ENCODE measurements at regions not wholly inside any gene's neighbourhood (a gene's known extent, or its start where the extent isn't known, plus 50 kb on each side); places are given as distances from the start of the nearest gene placed in this dataset.

DNA sequence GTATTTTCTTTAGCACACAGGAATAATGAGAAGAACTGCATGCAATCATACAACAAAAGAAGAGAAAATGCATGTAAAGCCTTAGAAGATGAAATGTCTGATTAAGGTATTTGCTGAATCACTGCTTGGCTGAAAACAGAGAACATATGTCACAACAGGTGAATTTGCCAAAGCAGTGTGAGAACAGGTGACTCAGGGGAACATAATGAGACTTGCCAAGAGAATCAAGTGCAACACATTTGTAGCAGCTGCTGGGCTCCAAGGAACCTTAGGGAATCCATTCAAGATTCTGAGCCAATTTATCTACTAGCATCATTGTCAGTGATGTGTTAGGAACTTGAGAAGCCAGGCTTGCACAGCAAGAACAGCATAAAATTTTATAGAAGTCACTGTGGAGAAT is 273.1 kb downstream of the PCDH20 start:
- H4K91ac ChIP-seq (replicated peaks; ENCODE audit: insufficient read length, low read length): no peak overlapping the region
- no peak overlapping the region for H2BK5ac ChIP-seq (ENCODE audit: low read depth, low read length)
- H3K79me1 ChIP-seq (ENCODE audit: low read depth, low read length): no peaks in the 10 kb centered on the region
- H3K9me3 ChIP-seq (ENCODE audit: insufficient read depth in 2 of 2, low read depth in 1 of 2, low read length in 1 of 2): no peaks in the 10 kb centered on the region; a peak in 1 of 4 replicates
- H3K79me2 ChIP-seq (ENCODE audit: control insufficient read depth in 1 of 2, insufficient read depth in 2 of 2, low read length in 2 of 2): no peaks in the 10 kb centered on the region
- no peaks in the 10 kb centered on the region for H4K20me1 ChIP-seq (replicated peaks in 1 of 2; ENCODE audit: control insufficient read depth in 1 of 2, insufficient read depth in 2 of 2, low read length in 2 of 2)
- DNase-seq (ENCODE audit: low read depth in 1 of 2, low spot score in 2 of 2) (no peak), FAIRE-seq (no peak)
- H3K18ac ChIP-seq (ENCODE audit: extremely low read depth, low read length): no peak overlapping the region
- no peak overlapping the region for H2BK120ac ChIP-seq (replicated peaks; ENCODE audit: low read depth, low read length)
- H4K8ac ChIP-seq (ENCODE audit: extremely low read depth, insufficient read depth, low read length): no peak overlapping the region
- H3K4ac ChIP-seq (replicated peaks; ENCODE audit: insufficient read length, low read depth, low read length): no peak overlapping the region
- no peak overlapping the region for H2BK15ac ChIP-seq (ENCODE audit: low read length)
- no peak overlapping the region for H4K5ac ChIP-seq (ENCODE audit: insufficient read length, low read depth, low read length)
- no peak overlapping the region for H2AFZ ChIP-seq (ENCODE audit: low read length)
- H3K4me3 ChIP-seq (ENCODE audit: extremely low read depth in 1 of 4, insufficient read depth in 2 of 4, low read depth in 3 of 4, low read length in 4 of 4): no peak overlapping the region
- H3K9ac ChIP-seq (replicated peaks in 1 of 4; ENCODE audit: extremely low read depth in 1 of 4, low read depth in 3 of 4, low read length in 3 of 4): no peak overlapping the region
- H3K23ac ChIP-seq (ENCODE audit: insufficient read length): no peak overlapping the region
- no peaks in the 10 kb centered on the region for H3K36me3 ChIP-seq (ENCODE audit: control insufficient read depth in 2 of 4, insufficient read depth in 4 of 4, low read length in 3 of 4)
- POLR2A ChIA-PET (ENCODE audit: partially characterized antibody): no interaction called here
- no peak overlapping the region for H3K14ac ChIP-seq (ENCODE audit: insufficient read length)
- no peaks in the 10 kb centered on the region for H3K23me2 ChIP-seq (ENCODE audit: low read depth, low read length)
- H3K4me2 ChIP-seq (ENCODE audit: insufficient read depth in 1 of 2, low read depth in 2 of 2, low read length in 2 of 2): no peak overlapping the region
- H2BK20ac ChIP-seq (ENCODE audit: low read length): no peak overlapping the region
- no peak overlapping the region for H2AK5ac ChIP-seq (ENCODE audit: low read depth, low read length)
- CTCF ChIA-PET (ENCODE audit: partially characterized antibody): no interaction called here
- no peaks in the 10 kb centered on the region; a peak in 1 of 7 replicates for H3K4me1 ChIP-seq (replicated peaks in 1 of 4; ENCODE audit: control insufficient read depth in 3 of 4, insufficient read depth in 4 of 4, low read length in 3 of 4)
- H3K56ac ChIP-seq (replicated peaks; ENCODE audit: insufficient read length, low read depth, low read length): no peak overlapping the region
- no peak overlapping the region for H3K27ac ChIP-seq (ENCODE audit: low read depth, low read length)
- H3K27me3 ChIP-seq (replicated peaks in 1 of 4; ENCODE audit: control insufficient read depth in 3 of 4, extremely low read depth in 1 of 4, insufficient read depth in 3 of 4, low read length in 3 of 4): no peaks in the 10 kb centered on the region
- no peak overlapping the region for H2BK12ac ChIP-seq (ENCODE audit: low read depth, low read length)
- TF ChIP-seq EGR1 (IDR thresholded peaks at IDR 0.05; ENCODE audit: borderline replicate concordance, low read depth, low read length) (no peak), CTBP2 (IDR thresholded peaks at IDR 0.05; ENCODE audit: borderline replicate concordance, insufficient read depth, insufficient read length, low read length) (no peak), SIRT6 (IDR thresholded peaks at IDR 0.05; ENCODE audit: low read length) (no peak), KDM1A (IDR thresholded peaks at IDR 0.05; ENCODE audit: borderline replicate concordance, low read length) (no peak), MAFK (IDR thresholded peaks at IDR 0.05; ENCODE audit: low read depth, low read length) (no peak), SRF (IDR thresholded peaks at IDR 0.05; ENCODE audit: low read depth, low read length) (no peak), SP2 (IDR thresholded peaks at IDR 0.05; ENCODE audit: low read length) (no peak)
- TF ChIP-seq, protein P1, sequence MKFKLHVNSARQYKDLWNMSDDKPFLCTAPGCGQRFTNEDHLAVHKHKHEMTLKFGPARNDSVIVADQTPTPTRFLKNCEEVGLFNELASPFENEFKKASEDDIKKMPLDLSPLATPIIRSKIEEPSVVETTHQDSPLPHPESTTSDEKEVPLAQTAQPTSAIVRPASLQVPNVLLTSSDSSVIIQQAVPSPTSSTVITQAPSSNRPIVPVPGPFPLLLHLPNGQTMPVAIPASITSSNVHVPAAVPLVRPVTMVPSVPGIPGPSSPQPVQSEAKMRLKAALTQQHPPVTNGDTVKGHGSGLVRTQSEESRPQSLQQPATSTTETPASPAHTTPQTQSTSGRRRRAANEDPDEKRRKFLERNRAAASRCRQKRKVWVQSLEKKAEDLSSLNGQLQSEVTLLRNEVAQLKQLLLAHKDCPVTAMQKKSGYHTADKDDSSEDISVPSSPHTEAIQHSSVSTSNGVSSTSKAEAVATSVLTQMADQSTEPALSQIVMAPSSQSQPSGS (IDR thresholded peaks at IDR 0.05; ENCODE audit: low read length): no peak
